HCT116 (cell line): ENCODE measurements at regions not wholly inside any gene's neighbourhood (a gene's known extent, or its start where the extent isn't known, plus 50 kb on each side); places are given as distances from the start of the nearest gene placed in this dataset.
"Not testable (repeated sequence)": the region's sequence is repeated elsewhere in the genome, so short reads cannot be mapped to it uniquely, and the experiment has no call there.

Source experiments
- CTCF ChIP-seq, 3 experiments: fragments of 200-600 bp in 1 of 3; sonication (generic) in 1 of 3; IDR thresholded peaks in 2 of 3; conservative IDR thresholded peaks in 1 of 3; 2 replicates each; pipeline ENCODE4 v1.5.1; 2012 to 2017; ENCODE audit warnings: low read depth in 2 of 3, low read length in 2 of 3, antibody characterized with exemption in 1 of 3, borderline replicate concordance in 1 of 3, control low read depth in 1 of 3, mild to moderate bottlenecking in 1 of 3, mixed read lengths in 1 of 3, mixed run types in 1 of 3, moderate library complexity in 1 of 3; ENCODE audit not compliant: insufficient read depth in 1 of 3
- EZH2 ChIP-seq: fragments of 200-600 bp; sonication (generic); IDR thresholded peaks from 2 replicates; pipeline ENCODE4 v1.6.1; 2017; ENCODE audit warnings: antibody characterized with exemption, mixed run types
- EZH2phosphoT487 ChIP-seq: fragments of 200-600 bp; IDR thresholded peaks from 2 replicates; pipeline ENCODE4 v1.6.1; 2018; ENCODE audit warnings: antibody characterized with exemption, borderline replicate concordance
- FOSL1 ChIP-seq: IDR thresholded peaks from 2 replicates; pipeline ENCODE4 v1.6.1; 2012; ENCODE audit warnings: low read depth
- MAX ChIP-seq: IDR thresholded peaks from 2 replicates; pipeline ENCODE4 v1.6.1; 2012
- POLR2A ChIP-seq: IDR thresholded peaks from 2 replicates; pipeline ENCODE4 v1.7.0; 2011; ENCODE audit warnings: borderline replicate concordance; ENCODE audit not compliant: insufficient read depth, insufficient read length; ENCODE audit errors: extremely low read depth
- POLR2AphosphoS5 ChIP-seq: IDR thresholded peaks from 2 replicates; pipeline ENCODE4 v1.6.1; 2011; ENCODE audit warnings: mild to moderate bottlenecking, low read depth, low read length, moderate library complexity
- RAD21 ChIP-seq: IDR thresholded peaks from 2 replicates; pipeline ENCODE4 v1.6.1; 2012; ENCODE audit warnings: low read depth, mild to moderate bottlenecking
- SIN3A ChIP-seq: IDR thresholded peaks from 2 replicates; pipeline ENCODE4 v1.6.1; 2012; ENCODE audit warnings: low read depth
- SRF ChIP-seq: IDR thresholded peaks from 2 replicates; pipeline ENCODE4 v1.6.1; 2012; ENCODE audit warnings: low read depth
- YY1 ChIP-seq: IDR thresholded peaks from 2 replicates; pipeline ENCODE4 v1.6.1; 2011; ENCODE audit warnings: low read length, low read depth, moderate library complexity, mild to moderate bottlenecking; ENCODE audit not compliant: insufficient replicate concordance; ENCODE audit errors: extremely low read depth
- ZNF274 ChIP-seq: fragments of 200-500 bp; sonication (Bioruptor generic); IDR thresholded peaks from 2 replicates; pipeline ENCODE4 v1.6.1; 2014; ENCODE audit warnings: mild to moderate bottlenecking, low read depth, low read length, inconsistent platforms

DNA sequence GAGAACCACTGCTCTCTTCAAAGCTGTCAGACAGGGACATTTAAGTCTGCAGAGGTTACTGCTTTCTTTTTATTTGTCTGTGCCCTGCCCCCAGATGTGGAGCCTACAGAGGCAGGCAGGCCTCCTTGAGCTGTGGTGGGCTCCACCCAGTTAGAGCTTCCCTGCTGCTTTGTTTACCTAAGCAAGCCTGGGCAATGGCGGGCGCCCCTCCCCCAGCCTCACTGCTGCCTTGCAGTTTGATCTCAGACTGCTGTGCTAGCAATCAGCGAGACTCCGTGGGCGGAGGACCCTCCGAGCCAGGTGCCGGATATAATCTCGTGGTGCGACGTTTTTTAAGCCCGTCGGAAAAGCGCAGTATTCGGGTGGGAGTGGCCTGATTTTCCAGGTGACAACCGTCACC, 150.8 kb downstream of the FAM170A start:
- TF ChIP-seq CTCF (IDR thresholded peaks at IDR 0.05 in 2 of 3, conservative IDR thresholded peaks at IDR 0.05 in 1 of 3; ENCODE audit: borderline replicate concordance in 1 of 3, insufficient read depth in 1 of 3, low read depth in 2 of 3, low read length in 2 of 3); SRF; EZH2phosphoT487; RAD21; ZNF274; POLR2A; MAX; SIN3A; FOSL1; YY1; EZH2; POLR2AphosphoS5: not testable (repeated sequence)
